ENCODE measurements at regions not wholly inside any gene's neighbourhood (a gene's known extent, or its start where the extent isn't known, plus 50 kb on each side); places are given as distances from the start of the nearest gene placed in this dataset.

DNA sequence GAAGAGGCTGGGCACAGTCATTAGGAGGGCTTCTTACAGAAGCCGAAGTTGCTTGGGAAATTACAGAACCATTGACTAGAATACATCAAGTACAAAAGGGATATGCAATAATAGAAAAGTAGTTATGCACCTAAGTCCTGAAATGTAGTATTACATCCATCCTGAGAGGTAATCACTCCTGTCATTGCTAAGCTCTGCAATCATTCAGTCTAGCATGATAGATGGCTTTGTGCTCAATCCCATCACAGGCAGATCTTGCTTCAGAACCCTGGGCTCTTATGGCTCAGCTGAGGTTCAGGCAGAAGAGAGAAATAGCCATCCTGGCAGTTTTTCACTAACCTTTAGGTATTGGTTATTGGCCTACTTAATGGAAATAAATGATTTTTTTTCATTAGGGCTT, 231.7 kb upstream of the AFF2 start:
- H3K4me3 ChIP-seq (ENCODE audit: low read depth, low read length): no peak overlapping the region
- TF ChIP-seq, protein P1, sequence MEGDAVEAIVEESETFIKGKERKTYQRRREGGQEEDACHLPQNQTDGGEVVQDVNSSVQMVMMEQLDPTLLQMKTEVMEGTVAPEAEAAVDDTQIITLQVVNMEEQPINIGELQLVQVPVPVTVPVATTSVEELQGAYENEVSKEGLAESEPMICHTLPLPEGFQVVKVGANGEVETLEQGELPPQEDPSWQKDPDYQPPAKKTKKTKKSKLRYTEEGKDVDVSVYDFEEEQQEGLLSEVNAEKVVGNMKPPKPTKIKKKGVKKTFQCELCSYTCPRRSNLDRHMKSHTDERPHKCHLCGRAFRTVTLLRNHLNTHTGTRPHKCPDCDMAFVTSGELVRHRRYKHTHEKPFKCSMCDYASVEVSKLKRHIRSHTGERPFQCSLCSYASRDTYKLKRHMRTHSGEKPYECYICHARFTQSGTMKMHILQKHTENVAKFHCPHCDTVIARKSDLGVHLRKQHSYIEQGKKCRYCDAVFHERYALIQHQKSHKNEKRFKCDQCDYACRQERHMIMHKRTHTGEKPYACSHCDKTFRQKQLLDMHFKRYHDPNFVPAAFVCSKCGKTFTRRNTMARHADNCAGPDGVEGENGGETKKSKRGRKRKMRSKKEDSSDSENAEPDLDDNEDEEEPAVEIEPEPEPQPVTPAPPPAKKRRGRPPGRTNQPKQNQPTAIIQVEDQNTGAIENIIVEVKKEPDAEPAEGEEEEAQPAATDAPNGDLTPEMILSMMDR (IDR thresholded peaks at IDR 0.05; ENCODE audit: low read depth, low read length): no peak
- TF ChIP-seq MYC (IDR thresholded peaks at IDR 0.05; ENCODE audit: low read depth, low read length): no peak
- TF ChIP-seq POLR2A (IDR thresholded peaks at IDR 0.05; ENCODE audit: extremely low read depth, insufficient read length): no peak
- TF ChIP-seq, protein P2, sequence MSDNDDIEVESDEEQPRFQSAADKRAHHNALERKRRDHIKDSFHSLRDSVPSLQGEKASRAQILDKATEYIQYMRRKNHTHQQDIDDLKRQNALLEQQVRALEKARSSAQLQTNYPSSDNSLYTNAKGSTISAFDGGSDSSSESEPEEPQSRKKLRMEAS (IDR thresholded peaks at IDR 0.05; ENCODE audit: low read depth, low read length): no peak
- DNase-seq (ENCODE audit: low read depth): no peak

DNA sequence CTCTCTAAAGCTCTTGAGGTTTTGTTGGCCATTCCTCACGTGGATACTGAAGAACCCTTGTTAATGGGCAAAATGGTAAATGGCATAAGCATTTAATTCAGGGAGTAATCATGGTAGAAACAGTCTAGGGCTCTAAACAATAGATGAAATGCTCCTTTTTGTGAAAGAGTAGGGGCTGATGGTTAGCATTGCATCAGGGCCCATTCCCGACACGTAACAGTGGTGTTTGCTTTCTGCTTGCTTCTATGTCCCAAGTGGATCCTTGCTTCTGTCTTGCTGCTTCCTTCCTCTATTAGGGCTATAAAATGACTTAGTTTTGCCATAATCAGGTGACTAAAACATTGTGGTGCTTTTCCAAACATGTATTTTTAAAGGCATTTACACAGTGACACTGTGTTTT, 230.9 kb upstream of the AFF2 start:
- TF ChIP-seq POLR2A (IDR thresholded peaks at IDR 0.05; ENCODE audit: extremely low read depth, insufficient read length): no peak
- TF ChIP-seq MYC (IDR thresholded peaks at IDR 0.05; ENCODE audit: low read depth, low read length): 0 out of 2 replicates have a peak, but pooled peaks have one; percentile 22
- DNase-seq (ENCODE audit: low read depth): peak; percentile 74

DNA sequence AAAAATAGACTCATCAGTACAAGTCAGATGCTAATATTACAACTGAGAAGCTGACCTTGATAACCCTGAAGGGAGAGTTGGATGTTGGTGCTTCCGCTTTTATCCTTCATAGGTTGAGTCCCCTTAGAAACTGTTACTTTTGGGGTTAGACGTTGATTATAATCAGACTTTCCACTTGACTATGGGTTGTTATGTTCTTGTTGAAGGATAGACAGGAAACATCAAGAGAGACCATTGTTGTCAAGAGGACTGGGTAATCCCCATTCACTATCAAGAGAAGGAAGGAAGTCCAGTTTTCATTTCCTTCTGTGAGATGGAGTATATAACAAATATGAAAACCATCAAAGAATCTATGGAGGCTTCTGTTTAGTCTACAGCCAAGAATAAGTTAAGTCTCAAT, 229.9 kb upstream of the AFF2 start:
- TF ChIP-seq MYC (IDR thresholded peaks at IDR 0.05; ENCODE audit: low read depth, low read length) (no peak), POLR2A (IDR thresholded peaks at IDR 0.05; ENCODE audit: extremely low read depth, insufficient read length) (no peak)
- TF ChIP-seq, protein P2 (IDR thresholded peaks at IDR 0.05; ENCODE audit: low read depth, low read length): no peak
- TF ChIP-seq, protein P1 (IDR thresholded peaks at IDR 0.05; ENCODE audit: low read depth, low read length): no peak
- peak; percentile 18 for DNase-seq (ENCODE audit: low read depth)
- H3K4me3 ChIP-seq (ENCODE audit: low read depth, low read length): no peak overlapping the region

More for the DNA sequence above, 230.9 kb upstream of the AFF2 start:
- H3K4me3 ChIP-seq (ENCODE audit: low read depth, low read length): no peak overlapping the region

DNA sequence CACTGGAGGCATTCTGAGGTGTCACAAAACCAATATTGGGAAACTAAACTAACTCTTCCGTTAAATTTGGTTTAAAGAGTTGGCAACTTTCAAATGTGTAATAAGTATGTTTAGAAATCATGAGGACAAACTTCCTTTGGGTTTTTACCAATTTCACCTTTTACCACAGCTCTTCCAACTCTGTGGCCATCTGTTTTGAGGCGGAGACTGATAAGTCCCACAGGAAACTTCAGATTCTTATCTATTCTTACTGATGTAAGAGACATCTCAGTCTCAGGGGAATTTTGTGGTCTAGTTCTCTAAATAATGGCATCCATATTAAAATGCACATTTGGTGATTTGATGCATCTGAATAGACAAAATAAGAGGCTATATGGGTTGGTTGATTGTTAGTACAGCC, 229.2 kb upstream of the AFF2 start:
- TF ChIP-seq MYC (IDR thresholded peaks at IDR 0.05; ENCODE audit: low read depth, low read length) (no peak), POLR2A (IDR thresholded peaks at IDR 0.05; ENCODE audit: extremely low read depth, insufficient read length) (no peak)
- TF ChIP-seq, protein P2 (IDR thresholded peaks at IDR 0.05; ENCODE audit: low read depth, low read length): no peak
- TF ChIP-seq, protein P1 (IDR thresholded peaks at IDR 0.05; ENCODE audit: low read depth, low read length): no peak
- no peak overlapping the region for H3K4me3 ChIP-seq (ENCODE audit: low read depth, low read length)
- peak; percentile 87 for DNase-seq (ENCODE audit: low read depth)

DNA sequence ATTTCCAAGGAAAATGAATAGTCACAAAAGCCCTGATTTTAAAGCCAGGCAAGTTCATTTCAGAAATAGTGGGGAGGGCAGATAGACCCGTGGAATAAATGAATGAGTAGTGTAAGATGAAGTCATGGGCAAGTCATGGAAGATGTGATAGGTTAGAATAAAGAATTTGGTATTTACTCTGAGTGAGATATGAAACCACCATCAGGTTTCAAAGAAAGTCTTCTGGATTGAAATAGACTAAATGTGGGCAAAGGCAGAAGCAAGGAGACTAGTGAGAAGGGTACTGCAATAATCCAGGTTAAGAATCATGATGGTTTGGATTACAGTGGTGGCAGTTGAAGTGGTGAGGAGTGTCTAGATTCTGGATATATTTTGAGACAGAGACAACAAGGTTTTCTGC, 218.5 kb upstream of the AFF2 start:
- no peak for DNase-seq (ENCODE audit: low read depth)
- TF ChIP-seq, protein P2 (IDR thresholded peaks at IDR 0.05; ENCODE audit: low read depth, low read length): no peak
- TF ChIP-seq MYC (IDR thresholded peaks at IDR 0.05; ENCODE audit: low read depth, low read length) (no peak), POLR2A (IDR thresholded peaks at IDR 0.05; ENCODE audit: extremely low read depth, insufficient read length) (no peak)
- TF ChIP-seq, protein P1 (IDR thresholded peaks at IDR 0.05; ENCODE audit: low read depth, low read length): no peak

DNA sequence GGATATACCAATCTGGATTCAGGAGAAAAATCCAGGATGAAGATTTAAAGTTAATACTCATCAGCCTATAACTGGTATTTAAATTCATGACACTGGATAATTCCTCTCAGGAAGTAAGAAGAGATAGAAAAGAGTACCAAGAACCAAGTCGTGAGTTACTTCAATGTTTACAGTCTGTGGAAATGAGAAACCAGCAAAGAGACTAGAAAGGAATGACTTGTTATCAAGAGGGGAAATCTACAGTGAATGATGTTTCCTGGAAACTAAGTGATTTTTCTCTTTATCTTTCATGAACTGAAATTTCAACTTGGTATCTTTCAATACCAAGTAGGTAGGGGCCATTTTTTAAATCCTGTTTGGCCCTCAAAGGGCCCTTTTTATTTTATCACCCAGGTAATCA, 217.9 kb upstream of the AFF2 start:
- DNase-seq (ENCODE audit: low read depth): no peak
- H3K4me3 ChIP-seq (ENCODE audit: low read depth, low read length): no peak overlapping the region
- TF ChIP-seq POLR2A (IDR thresholded peaks at IDR 0.05; ENCODE audit: extremely low read depth, insufficient read length): no peak
- TF ChIP-seq, protein P2 (IDR thresholded peaks at IDR 0.05; ENCODE audit: low read depth, low read length): no peak
- no peak for TF ChIP-seq MYC (IDR thresholded peaks at IDR 0.05; ENCODE audit: low read depth, low read length)
- TF ChIP-seq, protein P1 (IDR thresholded peaks at IDR 0.05; ENCODE audit: low read depth, low read length): no peak

More for the DNA sequence above, 218.5 kb upstream of the AFF2 start:
- no peak overlapping the region for H3K4me3 ChIP-seq (ENCODE audit: low read depth, low read length)

Data from NB4 (cell line).